WI38 (cell line): ENCODE measurements at regions not wholly inside any gene's neighbourhood (a gene's known extent, or its start where the extent isn't known, plus 50 kb on each side); places are given as distances from the start of the nearest gene placed in this dataset.
"Not testable (repeated sequence)": the region's sequence is repeated elsewhere in the genome, so short reads cannot be mapped to it uniquely, and the experiment has no call there.

Source experiments
- H3K4me3 ChIP-seq: 2 replicates; pipeline ENCODE4 v1.5.1; 2011; ENCODE audit warnings: low read depth, mild to moderate bottlenecking, control low read depth, low read length
- TF ChIP-seq, protein P1 (sequence below): IDR thresholded peaks from 2 replicates; pipeline ENCODE4 v1.5.1; 2012; ENCODE audit warnings: low read depth, mild to moderate bottlenecking, control low read depth, low read length

DNA sequence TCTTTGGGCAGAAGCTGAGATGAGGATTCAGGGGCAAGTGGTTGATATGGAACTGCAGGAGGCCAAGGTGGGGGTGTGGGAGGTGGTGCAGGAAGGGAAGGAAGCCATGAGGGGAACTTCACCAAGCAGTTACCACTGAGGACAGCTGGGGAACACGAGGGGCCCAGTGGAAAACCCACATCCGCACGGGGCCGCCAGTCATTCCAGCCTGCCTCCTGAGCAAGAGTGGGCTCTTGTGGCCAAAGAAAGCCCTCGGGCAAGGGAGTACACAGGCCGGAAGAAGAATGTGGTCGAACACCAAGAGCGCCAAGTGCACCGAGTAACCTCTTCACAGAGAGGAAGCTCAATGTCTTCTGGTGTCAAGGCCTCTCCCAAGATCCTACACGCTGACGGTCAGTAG lies 252.2 kb upstream of the FOXN3 start:
- TF ChIP-seq, protein P1, sequence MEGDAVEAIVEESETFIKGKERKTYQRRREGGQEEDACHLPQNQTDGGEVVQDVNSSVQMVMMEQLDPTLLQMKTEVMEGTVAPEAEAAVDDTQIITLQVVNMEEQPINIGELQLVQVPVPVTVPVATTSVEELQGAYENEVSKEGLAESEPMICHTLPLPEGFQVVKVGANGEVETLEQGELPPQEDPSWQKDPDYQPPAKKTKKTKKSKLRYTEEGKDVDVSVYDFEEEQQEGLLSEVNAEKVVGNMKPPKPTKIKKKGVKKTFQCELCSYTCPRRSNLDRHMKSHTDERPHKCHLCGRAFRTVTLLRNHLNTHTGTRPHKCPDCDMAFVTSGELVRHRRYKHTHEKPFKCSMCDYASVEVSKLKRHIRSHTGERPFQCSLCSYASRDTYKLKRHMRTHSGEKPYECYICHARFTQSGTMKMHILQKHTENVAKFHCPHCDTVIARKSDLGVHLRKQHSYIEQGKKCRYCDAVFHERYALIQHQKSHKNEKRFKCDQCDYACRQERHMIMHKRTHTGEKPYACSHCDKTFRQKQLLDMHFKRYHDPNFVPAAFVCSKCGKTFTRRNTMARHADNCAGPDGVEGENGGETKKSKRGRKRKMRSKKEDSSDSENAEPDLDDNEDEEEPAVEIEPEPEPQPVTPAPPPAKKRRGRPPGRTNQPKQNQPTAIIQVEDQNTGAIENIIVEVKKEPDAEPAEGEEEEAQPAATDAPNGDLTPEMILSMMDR, result no peak
- no peak overlapping the region for H3K4me3 ChIP-seq

GRCh38 chr14:89667983-89668382 lies 250.9 kb upstream of the FOXN3 start:
- H3K4me3 ChIP-seq, result no peak overlapping the region
- TF ChIP-seq, protein P1, result no peak

DNA sequence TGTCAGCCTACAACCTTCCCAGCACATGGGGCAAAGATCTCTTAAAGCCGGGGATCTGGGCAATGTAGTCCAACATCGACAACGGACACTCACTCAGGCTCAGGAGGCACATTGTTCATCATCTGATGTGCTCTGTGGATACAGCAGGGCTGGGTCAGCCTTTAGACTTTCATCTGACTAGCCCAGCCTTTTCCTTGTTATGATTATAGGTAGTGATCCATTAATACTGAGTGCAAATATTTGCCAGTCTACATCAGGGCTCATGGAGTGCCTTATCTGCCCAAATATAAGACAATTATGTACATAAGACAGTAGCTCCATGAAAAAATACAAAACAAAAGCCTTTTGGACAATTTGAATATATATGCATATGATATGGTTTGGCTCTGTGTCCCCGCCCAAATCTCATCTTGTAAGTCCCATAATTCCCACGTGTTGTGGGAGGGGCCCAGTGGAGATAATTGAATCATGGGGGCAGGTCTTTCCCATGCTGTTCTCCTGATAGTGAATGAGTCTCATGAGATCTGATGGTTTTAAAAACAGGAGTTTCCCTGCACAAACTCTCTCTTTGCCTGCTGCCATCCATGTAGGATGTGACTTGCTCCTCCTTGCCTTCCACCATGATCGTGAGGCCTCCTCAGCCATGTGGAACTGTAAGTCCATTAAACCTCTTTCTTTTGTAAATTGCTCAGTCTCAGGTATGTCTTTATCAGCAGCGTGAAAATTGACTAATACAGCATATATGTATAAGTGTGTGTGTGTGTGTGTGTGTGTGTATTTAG lies 248.5 kb upstream of the FOXN3 start:
- not testable (repeated sequence) for H3K4me3 ChIP-seq

- H3K4me3 ChIP-seq, result no peak overlapping the region
- TF ChIP-seq, protein P1, result no peak
These were observed 244.4 kb upstream of the FOXN3 start for GRCh38 chr14:89661392-89661791.

- H3K4me3 ChIP-seq, result not testable (repeated sequence)
These were observed 243.7 kb upstream of the FOXN3 start for GRCh38 chr14:89660625-89661233.

GRCh38 chr14:89660166-89660565 lies 243.1 kb upstream of the FOXN3 start:
- no peak overlapping the region for H3K4me3 ChIP-seq
- TF ChIP-seq, protein P1, result no peak

DNA sequence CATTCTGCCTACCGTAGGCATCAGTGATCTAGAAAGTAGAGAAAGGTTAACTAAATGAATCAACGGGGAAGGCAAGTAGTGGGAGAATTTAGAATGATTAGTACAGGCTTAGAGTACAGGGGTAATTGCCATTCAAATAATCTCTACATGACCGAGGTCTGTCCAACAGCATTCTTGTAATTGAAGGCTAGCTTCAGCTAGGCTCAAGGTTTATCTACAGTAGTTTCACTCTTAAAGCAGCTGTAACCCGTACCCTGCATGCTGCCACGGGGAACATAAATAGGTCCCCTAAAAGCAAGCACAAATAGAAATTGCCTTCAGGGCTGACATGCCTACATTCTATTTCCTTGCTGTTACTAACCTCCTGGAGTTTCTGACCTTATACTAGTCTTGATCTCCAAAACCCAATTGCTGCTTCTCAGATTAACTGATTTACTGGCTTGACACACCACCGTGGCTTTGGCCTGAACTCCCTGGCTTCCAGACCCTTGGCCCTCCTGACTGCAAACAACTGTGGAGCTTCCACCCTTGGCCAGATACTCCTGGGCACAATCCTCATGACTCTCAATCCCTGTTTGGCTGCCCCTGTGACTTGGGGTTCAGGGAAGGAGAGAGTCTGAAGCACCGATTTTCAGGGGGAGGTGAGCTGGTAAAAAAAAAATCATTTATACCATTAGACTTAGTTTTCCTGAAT lies 242.1 kb upstream of the FOXN3 start:
- no peak overlapping the region for H3K4me3 ChIP-seq
- TF ChIP-seq, protein P1, result no peak

DNA sequence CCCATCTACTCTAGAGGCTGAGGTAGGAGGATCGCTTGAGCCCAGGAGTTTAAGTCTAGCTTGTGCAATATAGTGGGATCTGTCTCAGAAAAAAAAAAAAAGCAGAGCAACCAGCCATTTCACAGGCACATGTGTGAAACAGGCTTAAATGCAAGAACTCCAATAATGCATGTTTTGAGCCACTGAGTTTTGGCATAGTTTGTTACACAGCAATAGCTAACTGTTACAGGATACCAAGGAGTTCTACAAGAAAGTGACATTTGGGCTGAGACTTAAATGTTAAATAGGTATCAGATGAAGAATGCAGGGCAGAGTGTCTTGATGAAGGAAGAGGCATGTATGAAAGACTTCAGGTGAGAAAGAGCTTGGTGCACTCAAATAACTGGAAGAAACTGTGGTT lies 240.0 kb upstream of the FOXN3 start:
- TF ChIP-seq, protein P1, result no peak
- no peak overlapping the region for H3K4me3 ChIP-seq
